SK-N-SH (cell line): ENCODE measurements at regions not wholly inside any gene's neighbourhood (a gene's known extent, or its start where the extent isn't known, plus 50 kb on each side); places are given as distances from the start of the nearest gene placed in this dataset.

Experiments
- TF ChIP-seq, protein P1 (sequence below): fragments of 200-600 bp; sonication (generic); IDR thresholded peaks from 2 replicates; pipeline ENCODE4 v1.6.1; 2017; ENCODE audit warnings: antibody characterized with exemption, mild to moderate bottlenecking, moderate library complexity
- TF ChIP-seq, protein P2 (sequence below): IDR thresholded peaks from 2 replicates; pipeline ENCODE4 v1.4.0; 2012; ENCODE audit warnings: low read depth, borderline replicate concordance

GRCh38 chr9:82363682-82364081 lies 375.1 kb downstream of the SPATA31D1 start:
- TF ChIP-seq, protein P1, sequence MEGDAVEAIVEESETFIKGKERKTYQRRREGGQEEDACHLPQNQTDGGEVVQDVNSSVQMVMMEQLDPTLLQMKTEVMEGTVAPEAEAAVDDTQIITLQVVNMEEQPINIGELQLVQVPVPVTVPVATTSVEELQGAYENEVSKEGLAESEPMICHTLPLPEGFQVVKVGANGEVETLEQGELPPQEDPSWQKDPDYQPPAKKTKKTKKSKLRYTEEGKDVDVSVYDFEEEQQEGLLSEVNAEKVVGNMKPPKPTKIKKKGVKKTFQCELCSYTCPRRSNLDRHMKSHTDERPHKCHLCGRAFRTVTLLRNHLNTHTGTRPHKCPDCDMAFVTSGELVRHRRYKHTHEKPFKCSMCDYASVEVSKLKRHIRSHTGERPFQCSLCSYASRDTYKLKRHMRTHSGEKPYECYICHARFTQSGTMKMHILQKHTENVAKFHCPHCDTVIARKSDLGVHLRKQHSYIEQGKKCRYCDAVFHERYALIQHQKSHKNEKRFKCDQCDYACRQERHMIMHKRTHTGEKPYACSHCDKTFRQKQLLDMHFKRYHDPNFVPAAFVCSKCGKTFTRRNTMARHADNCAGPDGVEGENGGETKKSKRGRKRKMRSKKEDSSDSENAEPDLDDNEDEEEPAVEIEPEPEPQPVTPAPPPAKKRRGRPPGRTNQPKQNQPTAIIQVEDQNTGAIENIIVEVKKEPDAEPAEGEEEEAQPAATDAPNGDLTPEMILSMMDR: no peak
- TF ChIP-seq, protein P2, sequence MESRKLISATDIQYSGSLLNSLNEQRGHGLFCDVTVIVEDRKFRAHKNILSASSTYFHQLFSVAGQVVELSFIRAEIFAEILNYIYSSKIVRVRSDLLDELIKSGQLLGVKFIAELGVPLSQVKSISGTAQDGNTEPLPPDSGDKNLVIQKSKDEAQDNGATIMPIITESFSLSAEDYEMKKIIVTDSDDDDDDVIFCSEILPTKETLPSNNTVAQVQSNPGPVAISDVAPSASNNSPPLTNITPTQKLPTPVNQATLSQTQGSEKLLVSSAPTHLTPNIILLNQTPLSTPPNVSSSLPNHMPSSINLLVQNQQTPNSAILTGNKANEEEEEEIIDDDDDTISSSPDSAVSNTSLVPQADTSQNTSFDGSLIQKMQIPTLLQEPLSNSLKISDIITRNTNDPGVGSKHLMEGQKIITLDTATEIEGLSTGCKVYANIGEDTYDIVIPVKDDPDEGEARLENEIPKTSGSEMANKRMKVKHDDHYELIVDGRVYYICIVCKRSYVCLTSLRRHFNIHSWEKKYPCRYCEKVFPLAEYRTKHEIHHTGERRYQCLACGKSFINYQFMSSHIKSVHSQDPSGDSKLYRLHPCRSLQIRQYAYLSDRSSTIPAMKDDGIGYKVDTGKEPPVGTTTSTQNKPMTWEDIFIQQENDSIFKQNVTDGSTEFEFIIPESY: no peak
